HG03159 (cell line): ENCODE measurements at regions not wholly inside any gene's neighbourhood (a gene's known extent, or its start where the extent isn't known, plus 50 kb on each side); places are given as distances from the start of the nearest gene placed in this dataset.
"Not testable (repeated sequence)": the region's sequence is repeated elsewhere in the genome, so short reads cannot be mapped to it uniquely, and the experiment has no call there.

ENCODE experiments used
- ATAC-seq: cut with Tn5 transposase; IDR thresholded peaks from one replicate; pipeline ENCODE4 v1.9.1; 2021; ENCODE audit warnings: mild to moderate bottlenecking, moderate library complexity; ENCODE audit not compliant: unreplicated experiment

- ATAC-seq: no peak
Observed at GRCh38 chr3:159748425-159748824, 240.2 kb upstream of the IL12A start.

GRCh38 chr3:159749406-159749805 is 239.2 kb upstream of the IL12A start:
- ATAC-seq: no peak

- no peak for ATAC-seq
Observed at GRCh38 chr3:159751146-159751545, 237.5 kb upstream of the IL12A start.

- no peak for ATAC-seq
Observed at GRCh38 chr3:159751752-159752151, 236.9 kb upstream of the IL12A start.

GRCh38 chr3:159756279-159757207 is 232.1 kb upstream of the IL12A start:
- not testable (repeated sequence) for ATAC-seq

GRCh38 chr3:159757341-159758060 is 231.1 kb upstream of the IL12A start:
- no peak for ATAC-seq

- ATAC-seq: no peak
Observed at GRCh38 chr3:159760046-159760445, 228.6 kb upstream of the IL12A start.

GRCh38 chr3:159761369-159761768 is 227.3 kb upstream of the IL12A start:
- ATAC-seq: no peak

GRCh38 chr3:159761848-159762635 is 226.6 kb upstream of the IL12A start:
- ATAC-seq: no peak

GRCh38 chr3:159763011-159763601 is 225.5 kb upstream of the IL12A start:
- peak; percentile 33 for ATAC-seq

GRCh38 chr3:159763602-159764489 is 224.8 kb upstream of the IL12A start:
- ATAC-seq: peak; percentile 67

- ATAC-seq: no peak
Observed at GRCh38 chr3:159764490-159765029, 224.1 kb upstream of the IL12A start.

- ATAC-seq: no peak
Observed at GRCh38 chr3:159765030-159765859, 223.4 kb upstream of the IL12A start.

GRCh38 chr3:159765860-159766294 is 222.8 kb upstream of the IL12A start:
- ATAC-seq: no peak

- peak; percentile 33 for ATAC-seq
Observed at GRCh38 chr3:159766563-159767185, 222.0 kb upstream of the IL12A start.

- ATAC-seq: no peak
Observed at GRCh38 chr3:159770998-159771397, 217.6 kb upstream of the IL12A start.

GRCh38 chr3:159771865-159772611 is 216.6 kb upstream of the IL12A start:
- ATAC-seq: no peak
